SK-N-SH treated with all-trans-retinoic acid at 6 μM for 48 hours (cell line): ENCODE measurements at regions not wholly inside any gene's neighbourhood (a gene's known extent, or its start where the extent isn't known, plus 50 kb on each side); places are given as distances from the start of the nearest gene placed in this dataset.
A peak's percentile ranks its signal among the peaks of the same experiment; 100 is the strongest.

Source experiments
- ATAC-seq: fragments of 200-7000 bp; cut with Tn5 transposase; 3 replicates; pipeline ENCODE4 v1.9.1; 2020; ENCODE audit warnings: mild to moderate bottlenecking, moderate library complexity
- ARNTL ChIP-seq: fragments of 450-650 bp; formaldehyde crosslinking; IDR thresholded peaks from 2 replicates; pipeline ENCODE4 v1.5.0; 2020; ENCODE audit warnings: low read depth, mild to moderate bottlenecking, moderate library complexity, borderline replicate concordance
- BACH2 ChIP-seq: fragments of 250-450 bp; sonication (Bioruptor Pico); IDR thresholded peaks from 2 replicates; pipeline ENCODE4 v1.9.0; 2021; ENCODE audit warnings: mild to moderate bottlenecking, borderline replicate concordance
- CSRNP3 ChIP-seq: fragments of 250-450 bp; sonication (Bioruptor Pico); IDR thresholded peaks from 2 replicates; pipeline ENCODE4 v1.5.1; 2021; ENCODE audit warnings: mild to moderate bottlenecking, moderate library complexity
- GLIS3 ChIP-seq: fragments of 250-450 bp; sonication (Bioruptor Pico); IDR thresholded peaks from 2 replicates; pipeline ENCODE4 v1.5.0; 2020; ENCODE audit warnings: mild to moderate bottlenecking, moderate library complexity
- ISL1 ChIP-seq: fragments of 250-450 bp; sonication (Bioruptor Pico); IDR thresholded peaks from 2 replicates; pipeline ENCODE4 v2.1.2; 2022; ENCODE audit warnings: mild to moderate bottlenecking, moderate library complexity
- OSR1 ChIP-seq: fragments of 250-450 bp; sonication (Bioruptor Pico); IDR thresholded peaks from 2 replicates; pipeline ENCODE4 v1.8.0; 2022; ENCODE audit warnings: moderate library complexity, mild to moderate bottlenecking, inconsistent platforms
- RARB ChIP-seq: fragments of 250-450 bp; sonication (Bioruptor Pico); IDR thresholded peaks from 2 replicates; pipeline ENCODE4 v1.8.0; 2021; ENCODE audit warnings: mild to moderate bottlenecking, moderate library complexity
- SNAI2 ChIP-seq: fragments of 250-450 bp; sonication (Bioruptor Pico); IDR thresholded peaks from 2 replicates; pipeline ENCODE4 v1.5.0; 2020; ENCODE audit warnings: mild to moderate bottlenecking, moderate library complexity
- TOX ChIP-seq: fragments of 250-450 bp; sonication (Bioruptor Pico); IDR thresholded peaks from 2 replicates; pipeline ENCODE4 v1.8.0; 2021; ENCODE audit warnings: mild to moderate bottlenecking, moderate library complexity, borderline replicate concordance
- ZC3H10 ChIP-seq: fragments of 250-450 bp; sonication (Bioruptor Pico); IDR thresholded peaks from 2 replicates; pipeline ENCODE4 v1.5.1; 2021; ENCODE audit warnings: mild to moderate bottlenecking, moderate library complexity
- ZFP3 ChIP-seq: fragments of 250-450 bp; sonication (Bioruptor Pico); IDR thresholded peaks from 2 replicates; pipeline ENCODE4 v1.5.0; 2020; ENCODE audit warnings: mild to moderate bottlenecking, moderate library complexity
- ZFP30 ChIP-seq: fragments of 450-650 bp; formaldehyde crosslinking; IDR thresholded peaks from 2 replicates; pipeline ENCODE4 v1.5.0; 2022; ENCODE audit warnings: mild to moderate bottlenecking, moderate library complexity
- ZNF565 ChIP-seq: fragments of 450-650 bp; formaldehyde crosslinking; conservative IDR thresholded peaks from 2 replicates; pipeline ENCODE4 v1.5.0; 2020; ENCODE audit warnings: low read depth, mild to moderate bottlenecking, moderate library complexity
- ZNF70 ChIP-seq: fragments of 450-650 bp; formaldehyde crosslinking; IDR thresholded peaks from 2 replicates; pipeline ENCODE4 v1.5.0; 2020; ENCODE audit warnings: mild to moderate bottlenecking, moderate library complexity
- ZNF8 ChIP-seq: fragments of 450-650 bp; formaldehyde crosslinking; IDR thresholded peaks from 2 replicates; pipeline ENCODE4 v1.5.0; 2020; ENCODE audit warnings: mild to moderate bottlenecking, moderate library complexity
- TF ChIP-seq, protein P1 (sequence below): fragments of 250-450 bp; sonication (Bioruptor Pico); IDR thresholded peaks from 2 replicates; pipeline ENCODE4 v1.8.0; 2020; ENCODE audit warnings: mild to moderate bottlenecking, moderate library complexity, borderline replicate concordance
- TF ChIP-seq, protein P2 (sequence below): fragments of 250-450 bp; sonication (Bioruptor Pico); IDR thresholded peaks from 2 replicates; pipeline ENCODE4 v1.5.1; 2020; ENCODE audit warnings: low read depth, mild to moderate bottlenecking, moderate library complexity
- TF ChIP-seq, protein P3 (sequence below): fragments of 250-450 bp; sonication (Bioruptor Pico); IDR thresholded peaks from 2 replicates; pipeline ENCODE4 v1.5.0; 2020; ENCODE audit warnings: mild to moderate bottlenecking, moderate library complexity

DNA sequence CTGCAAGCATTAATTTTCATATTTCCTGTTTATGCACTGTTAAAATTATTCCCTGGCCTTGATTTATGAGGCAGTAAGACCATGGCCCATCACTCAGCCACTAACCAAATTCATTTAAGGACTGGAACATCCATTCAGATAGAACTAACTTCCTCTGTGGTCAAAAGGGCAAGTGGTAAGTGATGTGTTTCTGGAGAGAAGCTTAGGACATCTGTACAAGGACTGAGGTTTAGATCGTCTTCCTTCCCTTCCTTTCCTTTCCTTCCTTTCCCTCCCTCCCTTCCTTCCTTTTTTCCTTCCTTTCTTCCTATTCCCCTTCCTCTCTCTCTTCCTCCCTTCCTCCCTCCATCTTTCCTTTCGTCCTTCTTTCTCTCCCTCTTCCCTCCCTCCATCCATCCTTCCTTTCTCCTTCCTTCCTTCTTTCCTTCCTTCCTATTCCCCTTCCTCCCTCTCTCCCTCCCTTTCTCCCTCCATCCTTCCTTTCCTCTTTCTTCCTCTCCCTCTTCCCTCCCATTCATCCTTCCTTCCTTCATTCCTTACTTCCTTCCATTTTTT is 1019.4 kb downstream of the TYW1 start (continued):
- TF ChIP-seq ZFP3 (CRISPR knock-in tag), result no peak
- 0 out of 2 replicates have a peak, but pooled peaks have one; percentile 26 for TF ChIP-seq ZNF565 (CRISPR knock-in tag)
- no peak for TF ChIP-seq RARB (CRISPR knock-in tag)
- TF ChIP-seq ZNF8 (CRISPR knock-in tag), result no peak; the same call in 1 of the 2 replicates
- TF ChIP-seq, protein P1, sequence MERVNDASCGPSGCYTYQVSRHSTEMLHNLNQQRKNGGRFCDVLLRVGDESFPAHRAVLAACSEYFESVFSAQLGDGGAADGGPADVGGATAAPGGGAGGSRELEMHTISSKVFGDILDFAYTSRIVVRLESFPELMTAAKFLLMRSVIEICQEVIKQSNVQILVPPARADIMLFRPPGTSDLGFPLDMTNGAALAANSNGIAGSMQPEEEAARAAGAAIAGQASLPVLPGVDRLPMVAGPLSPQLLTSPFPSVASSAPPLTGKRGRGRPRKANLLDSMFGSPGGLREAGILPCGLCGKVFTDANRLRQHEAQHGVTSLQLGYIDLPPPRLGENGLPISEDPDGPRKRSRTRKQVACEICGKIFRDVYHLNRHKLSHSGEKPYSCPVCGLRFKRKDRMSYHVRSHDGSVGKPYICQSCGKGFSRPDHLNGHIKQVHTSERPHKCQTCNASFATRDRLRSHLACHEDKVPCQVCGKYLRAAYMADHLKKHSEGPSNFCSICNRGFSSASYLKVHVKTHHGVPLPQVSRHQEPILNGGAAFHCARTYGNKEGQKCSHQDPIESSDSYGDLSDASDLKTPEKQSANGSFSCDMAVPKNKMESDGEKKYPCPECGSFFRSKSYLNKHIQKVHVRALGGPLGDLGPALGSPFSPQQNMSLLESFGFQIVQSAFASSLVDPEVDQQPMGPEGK (CRISPR knock-in tag), result no peak
- TF ChIP-seq BACH2 (CRISPR knock-in tag), result no peak

DNA sequence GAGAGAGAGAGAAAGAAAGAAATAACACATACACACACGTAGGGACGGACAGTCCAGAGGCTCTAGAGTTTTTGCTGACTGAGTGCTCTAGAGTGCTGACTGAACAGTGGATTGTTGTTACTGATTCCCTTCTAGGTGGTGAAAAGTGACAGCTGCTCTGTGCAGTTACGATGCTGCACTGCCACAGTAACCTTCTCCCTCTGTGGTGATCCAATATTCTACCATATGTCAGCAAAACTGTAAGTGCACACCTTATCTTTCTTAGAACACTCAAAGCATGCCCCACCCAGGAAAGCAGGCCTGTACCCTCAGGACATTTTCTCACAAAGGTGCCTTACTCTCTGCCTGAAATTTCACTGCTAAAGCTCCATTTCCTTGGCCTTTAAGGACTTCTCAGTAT is 1023.5 kb downstream of the TYW1 start:
- ATAC-seq, result no peak
- TF ChIP-seq ZFP30 (no peak), ZNF8 (CRISPR knock-in tag) (no peak), OSR1 (CRISPR knock-in tag) (no peak), ZC3H10 (no peak), CSRNP3 (CRISPR knock-in tag) (no peak), BACH2 (CRISPR knock-in tag) (no peak), GLIS3 (CRISPR knock-in tag) (no peak), ZFP3 (CRISPR knock-in tag) (no peak), ARNTL (CRISPR knock-in tag) (no peak), SNAI2 (no peak)
- TF ChIP-seq, protein P2, sequence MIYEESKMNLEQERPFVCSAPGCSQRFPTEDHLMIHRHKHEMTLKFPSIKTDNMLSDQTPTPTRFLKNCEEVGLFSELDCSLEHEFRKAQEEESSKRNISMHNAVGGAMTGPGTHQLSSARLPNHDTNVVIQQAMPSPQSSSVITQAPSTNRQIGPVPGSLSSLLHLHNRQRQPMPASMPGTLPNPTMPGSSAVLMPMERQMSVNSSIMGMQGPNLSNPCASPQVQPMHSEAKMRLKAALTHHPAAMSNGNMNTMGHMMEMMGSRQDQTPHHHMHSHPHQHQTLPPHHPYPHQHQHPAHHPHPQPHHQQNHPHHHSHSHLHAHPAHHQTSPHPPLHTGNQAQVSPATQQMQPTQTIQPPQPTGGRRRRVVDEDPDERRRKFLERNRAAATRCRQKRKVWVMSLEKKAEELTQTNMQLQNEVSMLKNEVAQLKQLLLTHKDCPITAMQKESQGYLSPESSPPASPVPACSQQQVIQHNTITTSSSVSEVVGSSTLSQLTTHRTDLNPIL (CRISPR knock-in tag), result no peak
- TF ChIP-seq, protein P1 (CRISPR knock-in tag), result no peak

- no peak for ATAC-seq
Measured at GRCh38 chr7:68025369-68025768, 1028.7 kb downstream of the TYW1 start.

GRCh38 chr7:68030530-68030929 is 1033.9 kb downstream of the TYW1 start:
- TF ChIP-seq ZNF565 (CRISPR knock-in tag) (peak; percentile 99), ZC3H10 (no peak)
- no peak for ATAC-seq

More at GRCh38 chr7:68025369-68025768, 1028.7 kb downstream of the TYW1 start:
- no peak for TF ChIP-seq ZFP3 (CRISPR knock-in tag)
- no peak for TF ChIP-seq ZC3H10
- no peak for TF ChIP-seq ARNTL (CRISPR knock-in tag)
- TF ChIP-seq RARB (CRISPR knock-in tag), result no peak
- no peak for TF ChIP-seq TOX
- TF ChIP-seq ZNF70 (CRISPR knock-in tag), result no peak
- TF ChIP-seq OSR1 (CRISPR knock-in tag), result no peak
- no peak for TF ChIP-seq SNAI2
- no peak for TF ChIP-seq BACH2 (CRISPR knock-in tag)
- TF ChIP-seq ZNF565 (CRISPR knock-in tag), result no peak

- no peak for ATAC-seq
- no peak for TF ChIP-seq ZC3H10
- TF ChIP-seq ISL1 (CRISPR knock-in tag), result no peak
- TF ChIP-seq, protein P3, sequence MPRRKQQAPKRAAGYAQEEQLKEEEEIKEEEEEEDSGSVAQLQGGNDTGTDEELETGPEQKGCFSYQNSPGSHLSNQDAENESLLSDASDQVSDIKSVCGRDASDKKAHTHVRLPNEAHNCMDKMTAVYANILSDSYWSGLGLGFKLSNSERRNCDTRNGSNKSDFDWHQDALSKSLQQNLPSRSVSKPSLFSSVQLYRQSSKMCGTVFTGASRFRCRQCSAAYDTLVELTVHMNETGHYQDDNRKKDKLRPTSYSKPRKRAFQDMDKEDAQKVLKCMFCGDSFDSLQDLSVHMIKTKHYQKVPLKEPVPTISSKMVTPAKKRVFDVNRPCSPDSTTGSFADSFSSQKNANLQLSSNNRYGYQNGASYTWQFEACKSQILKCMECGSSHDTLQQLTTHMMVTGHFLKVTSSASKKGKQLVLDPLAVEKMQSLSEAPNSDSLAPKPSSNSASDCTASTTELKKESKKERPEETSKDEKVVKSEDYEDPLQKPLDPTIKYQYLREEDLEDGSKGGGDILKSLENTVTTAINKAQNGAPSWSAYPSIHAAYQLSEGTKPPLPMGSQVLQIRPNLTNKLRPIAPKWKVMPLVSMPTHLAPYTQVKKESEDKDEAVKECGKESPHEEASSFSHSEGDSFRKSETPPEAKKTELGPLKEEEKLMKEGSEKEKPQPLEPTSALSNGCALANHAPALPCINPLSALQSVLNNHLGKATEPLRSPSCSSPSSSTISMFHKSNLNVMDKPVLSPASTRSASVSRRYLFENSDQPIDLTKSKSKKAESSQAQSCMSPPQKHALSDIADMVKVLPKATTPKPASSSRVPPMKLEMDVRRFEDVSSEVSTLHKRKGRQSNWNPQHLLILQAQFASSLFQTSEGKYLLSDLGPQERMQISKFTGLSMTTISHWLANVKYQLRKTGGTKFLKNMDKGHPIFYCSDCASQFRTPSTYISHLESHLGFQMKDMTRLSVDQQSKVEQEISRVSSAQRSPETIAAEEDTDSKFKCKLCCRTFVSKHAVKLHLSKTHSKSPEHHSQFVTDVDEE (CRISPR knock-in tag), result 0 out of 2 replicates have a peak, but pooled peaks have one; percentile 36
- TF ChIP-seq GLIS3 (CRISPR knock-in tag), result no peak
Measured at GRCh38 chr7:68031180-68031943, 1034.7 kb downstream of the TYW1 start.
